ENCODE measurements at regions not wholly inside any gene's neighbourhood (a gene's known extent, or its start where the extent isn't known, plus 50 kb on each side); places are given as distances from the start of the nearest gene placed in this dataset.
"Not testable (repeated sequence)": the region's sequence is repeated elsewhere in the genome, so short reads cannot be mapped to it uniquely, and the experiment has no call there.

DNA sequence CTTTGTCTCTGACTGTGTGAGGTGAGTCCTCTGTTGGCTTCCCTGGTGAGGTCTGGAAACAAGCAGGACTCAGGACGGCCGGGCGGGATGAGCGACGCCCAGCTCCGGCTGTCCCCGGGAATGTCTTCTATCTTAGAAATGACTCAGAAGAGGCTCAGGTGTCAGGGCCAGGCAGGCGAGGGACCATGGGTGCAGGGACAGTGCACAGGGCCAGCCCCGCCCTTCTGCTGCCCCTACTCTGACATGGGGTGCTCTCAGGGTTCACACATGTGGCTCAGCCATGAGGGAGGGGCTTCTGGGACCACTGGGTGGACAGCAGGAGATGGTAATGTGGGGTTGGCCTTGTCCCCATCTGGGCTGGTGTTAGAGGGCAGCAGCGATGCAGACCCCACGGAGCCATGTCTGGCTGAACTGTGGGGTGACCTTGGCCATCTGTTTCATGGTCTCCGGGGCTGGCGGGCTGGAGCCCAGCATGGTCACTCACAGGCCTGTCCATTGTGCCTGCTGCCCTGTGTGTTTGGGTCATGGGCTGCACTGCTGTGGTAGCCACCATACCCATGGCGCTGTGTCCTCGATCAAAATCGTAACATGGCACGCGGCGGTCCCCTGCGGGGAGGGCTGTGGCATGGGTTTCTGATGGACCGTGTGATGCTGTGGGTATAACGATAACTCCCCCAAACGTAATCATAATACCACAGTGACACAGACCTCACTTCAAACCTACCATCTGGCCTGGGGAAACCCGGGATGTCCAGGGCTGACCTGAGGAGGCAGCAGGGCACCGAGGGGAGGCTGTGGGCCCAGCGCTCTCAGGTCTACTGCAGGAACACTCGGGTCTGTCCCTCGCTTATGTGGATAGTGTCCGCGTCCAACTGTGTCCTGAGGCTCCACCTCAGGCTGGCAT lies 368.8 kb downstream of the TMEM121 start:
- DNase-seq, result peak; percentile 2 to 16
- intact Hi-C loops (cut with DNase I), result no loop called here
- ATAC-seq, result no peak

DNA sequence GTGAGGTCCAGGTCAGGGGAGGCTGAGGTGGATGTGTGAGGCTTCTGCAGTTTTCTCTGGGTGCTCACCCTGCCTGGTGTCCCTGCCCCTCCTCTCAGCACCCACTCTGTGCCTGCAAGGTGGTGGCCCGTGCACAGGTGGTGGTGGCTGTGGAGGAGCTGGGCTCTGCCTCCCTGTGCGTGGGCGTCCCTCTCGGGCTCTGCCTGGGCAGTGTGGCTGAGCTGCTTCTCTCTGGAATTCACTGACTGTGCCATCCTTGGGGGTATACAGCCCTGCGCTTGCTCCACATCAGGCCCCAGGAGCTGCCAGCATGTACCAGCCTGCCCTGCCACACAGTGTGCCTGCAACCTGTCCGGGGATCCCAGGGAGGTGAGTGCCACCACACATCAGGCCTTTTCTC lies 369.8 kb downstream of the TMEM121 start:
- ATAC-seq; H3K36me3 ChIP-seq (ENCODE audit: insufficient read depth in 1 of 2, low read depth in 1 of 2); intact Hi-C loops (cut with DNase I); H3K9me3 ChIP-seq; H3K4me3 ChIP-seq; H3K27ac ChIP-seq; H3K4me1 ChIP-seq; H3K27me3 ChIP-seq (ENCODE audit: insufficient read depth in 3 of 3, low read length in 2 of 3): not testable (repeated sequence)
- DNase-seq, result peak; percentile 7 to 41
- 76 to 82% (median 77%) methylated on average over 5 to 6 of the region's 6 CpGs for WGBS, 3 donors

More for the DNA sequence above, 368.8 kb downstream of the TMEM121 start:
- Histone ChIP-seq H3K9me3 (no peaks in the 10 kb centered on the region), H3K27ac (no peak overlapping the region), H3K36me3 (ENCODE audit: insufficient read depth in 1 of 2, low read depth in 1 of 2) (no peaks in the 10 kb centered on the region), H3K4me3 (no peak overlapping the region), H3K4me1 (no peaks in the 10 kb centered on the region), H3K27me3 (ENCODE audit: insufficient read depth in 3 of 3, low read length in 2 of 3) (no peaks in the 10 kb centered on the region)
- 78 to 87% (median 83%) methylated on average over 30 of the region's 30 CpGs for WGBS, 3 donors
- TF ChIP-seq, protein P1, sequence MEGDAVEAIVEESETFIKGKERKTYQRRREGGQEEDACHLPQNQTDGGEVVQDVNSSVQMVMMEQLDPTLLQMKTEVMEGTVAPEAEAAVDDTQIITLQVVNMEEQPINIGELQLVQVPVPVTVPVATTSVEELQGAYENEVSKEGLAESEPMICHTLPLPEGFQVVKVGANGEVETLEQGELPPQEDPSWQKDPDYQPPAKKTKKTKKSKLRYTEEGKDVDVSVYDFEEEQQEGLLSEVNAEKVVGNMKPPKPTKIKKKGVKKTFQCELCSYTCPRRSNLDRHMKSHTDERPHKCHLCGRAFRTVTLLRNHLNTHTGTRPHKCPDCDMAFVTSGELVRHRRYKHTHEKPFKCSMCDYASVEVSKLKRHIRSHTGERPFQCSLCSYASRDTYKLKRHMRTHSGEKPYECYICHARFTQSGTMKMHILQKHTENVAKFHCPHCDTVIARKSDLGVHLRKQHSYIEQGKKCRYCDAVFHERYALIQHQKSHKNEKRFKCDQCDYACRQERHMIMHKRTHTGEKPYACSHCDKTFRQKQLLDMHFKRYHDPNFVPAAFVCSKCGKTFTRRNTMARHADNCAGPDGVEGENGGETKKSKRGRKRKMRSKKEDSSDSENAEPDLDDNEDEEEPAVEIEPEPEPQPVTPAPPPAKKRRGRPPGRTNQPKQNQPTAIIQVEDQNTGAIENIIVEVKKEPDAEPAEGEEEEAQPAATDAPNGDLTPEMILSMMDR (IDR thresholded peaks at IDR 0.05), result no peak

DNA sequence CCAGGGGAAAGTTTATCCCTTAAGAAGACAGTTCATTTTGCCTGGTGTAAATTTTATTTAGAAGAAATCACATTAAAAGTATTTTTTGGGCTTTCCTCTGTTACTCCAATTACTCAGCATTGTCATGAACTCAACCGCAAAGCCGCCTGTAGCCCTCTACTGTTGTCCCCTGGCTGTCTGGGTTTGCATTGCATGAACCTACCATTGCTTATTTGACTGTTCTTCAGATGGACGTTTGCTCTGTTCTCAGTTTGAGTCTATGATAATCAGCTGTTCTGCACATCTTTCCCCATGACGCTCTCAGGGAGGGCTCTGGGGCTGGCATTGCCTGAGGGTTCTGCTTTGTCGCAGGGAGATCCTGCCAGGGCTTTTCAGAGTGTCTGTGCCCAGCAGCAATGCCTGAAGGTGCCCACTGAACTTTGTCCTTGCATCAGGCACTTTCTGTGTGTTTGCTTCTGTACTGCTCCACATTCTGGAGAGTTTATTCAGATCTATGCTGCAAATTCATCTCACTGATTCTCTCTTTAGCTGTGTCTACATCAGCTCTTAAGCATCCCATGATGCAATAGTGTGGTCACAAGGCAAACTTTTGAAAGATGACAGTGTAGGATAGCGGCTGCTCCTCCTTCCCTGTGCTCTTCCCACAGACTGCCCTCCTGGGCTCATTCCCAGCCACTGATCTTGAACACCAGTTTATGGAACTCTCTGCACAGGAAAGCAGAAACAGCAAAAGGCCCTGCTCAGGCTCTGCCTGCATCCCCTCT lies 370.8 kb downstream of the TMEM121 start:
- H3K9me3 ChIP-seq; intact Hi-C loops (cut with DNase I); H3K27ac ChIP-seq; H3K36me3 ChIP-seq (ENCODE audit: insufficient read depth in 1 of 2, low read depth in 1 of 2); H3K27me3 ChIP-seq (ENCODE audit: insufficient read depth in 3 of 3, low read length in 2 of 3); H3K4me1 ChIP-seq; ATAC-seq; H3K4me3 ChIP-seq: not testable (repeated sequence)
- DNase-seq, result peak in 1 of 2 donors; percentile 18
- WGBS, 3 donors, result 57 to 61% (median 58%) methylated on average over 6 of the region's 6 CpGs

DNA sequence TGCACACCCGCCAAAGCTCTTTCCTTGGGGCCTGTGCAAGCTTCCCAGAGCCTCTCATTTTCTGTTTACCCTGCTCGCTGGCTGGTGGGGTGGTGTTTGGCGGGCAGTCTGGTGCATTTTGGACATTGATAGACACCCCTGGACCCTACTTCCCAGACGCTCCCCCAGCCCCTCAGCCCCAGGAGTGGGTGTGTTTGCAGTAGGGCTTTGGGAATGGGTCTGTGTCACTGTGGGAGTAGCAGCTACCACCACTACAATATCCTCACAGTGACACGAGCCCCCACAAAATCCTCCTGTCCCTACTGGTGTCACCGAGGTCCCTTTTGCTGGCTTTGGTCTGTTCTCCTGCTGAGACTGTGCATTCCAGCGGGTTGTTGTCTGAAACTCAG lies 371.3 kb downstream of the TMEM121 start:
- peak in 1 of 2 donors; percentile 2 for DNase-seq
- ATAC-seq, result no peak
- no peaks in the 10 kb centered on the region for H3K9me3 ChIP-seq
- H3K4me1 ChIP-seq, result no peaks in the 10 kb centered on the region
- WGBS, 3 donors, result 75 to 78% (median 77%) methylated on average over 7 of the region's 7 CpGs
- TF ChIP-seq, protein P1 (IDR thresholded peaks at IDR 0.05), result no peak
- peaks cover 0 to 3% (median 0%) of the 10 kb centered on the region in 3 donors for H3K27me3 ChIP-seq (ENCODE audit: insufficient read depth in 3 of 3, low read length in 2 of 3)
- no peak overlapping the region for H3K27ac ChIP-seq
- no peak overlapping the region for H3K4me3 ChIP-seq
- no peaks in the 10 kb centered on the region for H3K36me3 ChIP-seq (ENCODE audit: insufficient read depth in 1 of 2, low read depth in 1 of 2)
- intact Hi-C loops (cut with DNase I), result no loop called here

DNA sequence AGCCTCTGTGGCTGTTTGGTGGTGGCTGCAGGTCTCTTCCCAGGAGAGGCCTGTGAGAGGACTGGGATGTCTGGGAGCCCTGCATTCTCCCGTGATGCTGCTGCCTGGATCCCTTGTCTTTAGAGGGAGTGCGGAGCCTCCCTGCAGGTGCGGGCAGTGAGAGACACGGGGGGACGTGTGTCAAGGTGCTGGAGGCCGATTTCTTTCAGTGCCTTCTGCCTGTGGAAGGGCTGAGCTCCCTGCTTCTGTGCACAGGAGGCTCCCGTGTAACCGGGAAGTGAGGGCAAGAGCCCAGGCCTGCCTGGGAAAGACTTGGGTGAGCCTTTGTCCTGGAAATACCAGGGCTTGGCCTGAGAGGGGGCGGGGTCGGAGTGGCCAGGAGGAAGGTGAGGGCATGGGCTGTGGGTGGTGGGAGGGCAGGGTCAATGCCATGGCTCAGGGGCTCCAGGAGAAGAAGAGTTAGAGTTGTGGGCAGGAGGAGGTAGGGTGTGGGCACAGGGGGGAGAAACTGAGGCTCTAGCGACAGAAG lies 372.2 kb downstream of the TMEM121 start:
- no peak overlapping the region for H3K4me3 ChIP-seq
- H3K9me3 ChIP-seq, result no peaks in the 10 kb centered on the region
- no peak overlapping the region for H3K27ac ChIP-seq
- no peaks in the 10 kb centered on the region for H3K36me3 ChIP-seq (ENCODE audit: insufficient read depth in 1 of 2, low read depth in 1 of 2)
- WGBS, 3 donors, result 87% methylated on average over 11 of the region's 11 CpGs
- intact Hi-C loops (cut with DNase I), result no loop called here
- peak; percentile 6 to 37 for DNase-seq
- H3K4me1 ChIP-seq, result no peaks in the 10 kb centered on the region
- H3K27me3 ChIP-seq (ENCODE audit: insufficient read depth in 3 of 3, low read length in 2 of 3), result peaks cover 0 to 3% (median 0%) of the 10 kb centered on the region in 3 donors
- no peak for ATAC-seq
- TF ChIP-seq, protein P1 (IDR thresholded peaks at IDR 0.05), result no peak
